H1 (cell line): ENCODE measurements at regions not wholly inside any gene's neighbourhood (a gene's known extent, or its start where the extent isn't known, plus 50 kb on each side); places are given as distances from the start of the nearest gene placed in this dataset.

Experiments used
- EGR1 ChIP-seq: IDR thresholded peaks from 2 replicates; pipeline ENCODE4 v1.6.1; 2011; ENCODE audit warnings: low read depth, low read length, borderline replicate concordance
- EP300 ChIP-seq, 2 experiments: IDR thresholded peaks; 1 replicate in 1 of 2; 2 replicates in 1 of 2; pipeline ENCODE4 v1.6.1; 2011 to 2012; ENCODE audit warnings: low read depth in 2 of 2, low read length in 2 of 2, mild to moderate bottlenecking in 2 of 2, borderline replicate concordance in 1 of 2, inconsistent platforms in 1 of 2, moderate library complexity in 1 of 2
- TF ChIP-seq, protein P1 (sequence below): fragments of 300-600 bp; sonication (generic); IDR thresholded peaks from 2 replicates; pipeline ENCODE4 v1.7.1; 2012; ENCODE audit warnings: low read length, moderate library complexity, mild to moderate bottlenecking, inconsistent platforms; ENCODE audit not compliant: insufficient replicate concordance

DNA sequence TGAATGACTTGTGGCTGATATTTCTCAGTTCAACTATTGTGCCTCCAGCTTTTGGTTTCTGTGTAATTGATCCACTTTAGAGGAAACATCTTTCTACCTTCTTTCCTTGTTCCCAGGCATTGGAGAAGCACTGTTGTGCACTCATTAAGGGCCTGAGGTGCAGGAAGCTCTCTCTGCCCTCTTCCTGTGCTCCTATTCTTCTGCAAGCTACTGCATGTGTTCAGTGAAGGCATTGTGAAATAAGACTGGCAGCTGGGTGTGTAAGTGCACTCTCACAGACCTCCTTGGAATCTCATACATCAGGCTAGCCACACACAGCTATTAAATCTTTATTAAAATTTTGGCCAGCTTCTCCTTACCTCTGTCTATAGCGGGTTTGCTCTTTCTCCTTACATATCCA is 177.8 kb downstream of the OGFRL1 start (continued):
- TF ChIP-seq, protein P1, sequence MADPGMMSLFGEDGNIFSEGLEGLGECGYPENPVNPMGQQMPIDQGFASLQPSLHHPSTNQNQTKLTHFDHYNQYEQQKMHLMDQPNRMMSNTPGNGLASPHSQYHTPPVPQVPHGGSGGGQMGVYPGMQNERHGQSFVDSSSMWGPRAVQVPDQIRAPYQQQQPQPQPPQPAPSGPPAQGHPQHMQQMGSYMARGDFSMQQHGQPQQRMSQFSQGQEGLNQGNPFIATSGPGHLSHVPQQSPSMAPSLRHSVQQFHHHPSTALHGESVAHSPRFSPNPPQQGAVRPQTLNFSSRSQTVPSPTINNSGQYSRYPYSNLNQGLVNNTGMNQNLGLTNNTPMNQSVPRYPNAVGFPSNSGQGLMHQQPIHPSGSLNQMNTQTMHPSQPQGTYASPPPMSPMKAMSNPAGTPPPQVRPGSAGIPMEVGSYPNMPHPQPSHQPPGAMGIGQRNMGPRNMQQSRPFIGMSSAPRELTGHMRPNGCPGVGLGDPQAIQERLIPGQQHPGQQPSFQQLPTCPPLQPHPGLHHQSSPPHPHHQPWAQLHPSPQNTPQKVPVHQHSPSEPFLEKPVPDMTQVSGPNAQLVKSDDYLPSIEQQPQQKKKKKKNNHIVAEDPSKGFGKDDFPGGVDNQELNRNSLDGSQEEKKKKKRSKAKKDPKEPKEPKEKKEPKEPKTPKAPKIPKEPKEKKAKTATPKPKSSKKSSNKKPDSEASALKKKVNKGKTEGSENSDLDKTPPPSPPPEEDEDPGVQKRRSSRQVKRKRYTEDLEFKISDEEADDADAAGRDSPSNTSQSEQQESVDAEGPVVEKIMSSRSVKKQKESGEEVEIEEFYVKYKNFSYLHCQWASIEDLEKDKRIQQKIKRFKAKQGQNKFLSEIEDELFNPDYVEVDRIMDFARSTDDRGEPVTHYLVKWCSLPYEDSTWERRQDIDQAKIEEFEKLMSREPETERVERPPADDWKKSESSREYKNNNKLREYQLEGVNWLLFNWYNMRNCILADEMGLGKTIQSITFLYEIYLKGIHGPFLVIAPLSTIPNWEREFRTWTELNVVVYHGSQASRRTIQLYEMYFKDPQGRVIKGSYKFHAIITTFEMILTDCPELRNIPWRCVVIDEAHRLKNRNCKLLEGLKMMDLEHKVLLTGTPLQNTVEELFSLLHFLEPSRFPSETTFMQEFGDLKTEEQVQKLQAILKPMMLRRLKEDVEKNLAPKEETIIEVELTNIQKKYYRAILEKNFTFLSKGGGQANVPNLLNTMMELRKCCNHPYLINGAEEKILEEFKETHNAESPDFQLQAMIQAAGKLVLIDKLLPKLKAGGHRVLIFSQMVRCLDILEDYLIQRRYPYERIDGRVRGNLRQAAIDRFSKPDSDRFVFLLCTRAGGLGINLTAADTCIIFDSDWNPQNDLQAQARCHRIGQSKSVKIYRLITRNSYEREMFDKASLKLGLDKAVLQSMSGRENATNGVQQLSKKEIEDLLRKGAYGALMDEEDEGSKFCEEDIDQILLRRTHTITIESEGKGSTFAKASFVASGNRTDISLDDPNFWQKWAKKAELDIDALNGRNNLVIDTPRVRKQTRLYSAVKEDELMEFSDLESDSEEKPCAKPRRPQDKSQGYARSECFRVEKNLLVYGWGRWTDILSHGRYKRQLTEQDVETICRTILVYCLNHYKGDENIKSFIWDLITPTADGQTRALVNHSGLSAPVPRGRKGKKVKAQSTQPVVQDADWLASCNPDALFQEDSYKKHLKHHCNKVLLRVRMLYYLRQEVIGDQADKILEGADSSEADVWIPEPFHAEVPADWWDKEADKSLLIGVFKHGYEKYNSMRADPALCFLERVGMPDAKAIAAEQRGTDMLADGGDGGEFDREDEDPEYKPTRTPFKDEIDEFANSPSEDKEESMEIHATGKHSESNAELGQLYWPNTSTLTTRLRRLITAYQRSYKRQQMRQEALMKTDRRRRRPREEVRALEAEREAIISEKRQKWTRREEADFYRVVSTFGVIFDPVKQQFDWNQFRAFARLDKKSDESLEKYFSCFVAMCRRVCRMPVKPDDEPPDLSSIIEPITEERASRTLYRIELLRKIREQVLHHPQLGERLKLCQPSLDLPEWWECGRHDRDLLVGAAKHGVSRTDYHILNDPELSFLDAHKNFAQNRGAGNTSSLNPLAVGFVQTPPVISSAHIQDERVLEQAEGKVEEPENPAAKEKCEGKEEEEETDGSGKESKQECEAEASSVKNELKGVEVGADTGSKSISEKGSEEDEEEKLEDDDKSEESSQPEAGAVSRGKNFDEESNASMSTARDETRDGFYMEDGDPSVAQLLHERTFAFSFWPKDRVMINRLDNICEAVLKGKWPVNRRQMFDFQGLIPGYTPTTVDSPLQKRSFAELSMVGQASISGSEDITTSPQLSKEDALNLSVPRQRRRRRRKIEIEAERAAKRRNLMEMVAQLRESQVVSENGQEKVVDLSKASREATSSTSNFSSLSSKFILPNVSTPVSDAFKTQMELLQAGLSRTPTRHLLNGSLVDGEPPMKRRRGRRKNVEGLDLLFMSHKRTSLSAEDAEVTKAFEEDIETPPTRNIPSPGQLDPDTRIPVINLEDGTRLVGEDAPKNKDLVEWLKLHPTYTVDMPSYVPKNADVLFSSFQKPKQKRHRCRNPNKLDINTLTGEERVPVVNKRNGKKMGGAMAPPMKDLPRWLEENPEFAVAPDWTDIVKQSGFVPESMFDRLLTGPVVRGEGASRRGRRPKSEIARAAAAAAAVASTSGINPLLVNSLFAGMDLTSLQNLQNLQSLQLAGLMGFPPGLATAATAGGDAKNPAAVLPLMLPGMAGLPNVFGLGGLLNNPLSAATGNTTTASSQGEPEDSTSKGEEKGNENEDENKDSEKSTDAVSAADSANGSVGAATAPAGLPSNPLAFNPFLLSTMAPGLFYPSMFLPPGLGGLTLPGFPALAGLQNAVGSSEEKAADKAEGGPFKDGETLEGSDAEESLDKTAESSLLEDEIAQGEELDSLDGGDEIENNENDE, result no peak
- TF ChIP-seq EGR1, result no peak
- no peak for TF ChIP-seq EP300 (IDR thresholded peaks at IDR 0.05; ENCODE audit: borderline replicate concordance in 1 of 2, low read depth in 2 of 2, low read length in 2 of 2)
